T47D (cell line): ENCODE measurements at regions not wholly inside any gene's neighbourhood (a gene's known extent, or its start where the extent isn't known, plus 50 kb on each side); places are given as distances from the start of the nearest gene placed in this dataset.

Source experiments
- DNase-seq, 2 experiments: peaks; one replicate each; pipeline versions ENCODE4 v3.0.0 to v3.0.0-alpha.2; 2011 to 2012; ENCODE audit warnings: low read depth in 1 of 2, low spot score in 1 of 2
- JUND ChIP-seq: IDR thresholded peaks from 2 replicates; pipeline ENCODE4 v1.6.1; 2012; ENCODE audit warnings: low read depth
- in situ Hi-C: cut with HindIII; loops from 2 replicates; pipeline ENCODE4 v1.10.0; 2016; ENCODE audit warnings: low sequenced_read_pairs, low pct_unique_long_range_greater_than_20kb

- no peak for DNase-seq
- in situ Hi-C loops, result no loop called here
- TF ChIP-seq JUND, result no peak
Measured at GRCh38 chr1:69196071-69196470, 371.7 kb upstream of the LRRC7 start.

GRCh38 chr1:69197816-69198215 is 369.9 kb upstream of the LRRC7 start:
- DNase-seq, result no peak
- TF ChIP-seq JUND, result no peak
- in situ Hi-C loops, result no loop called here

GRCh38 chr1:69201716-69202115 is 366.0 kb upstream of the LRRC7 start:
- no peak for TF ChIP-seq JUND
- DNase-seq, result no peak
- in situ Hi-C loops, result no loop called here

- in situ Hi-C loops, result no loop called here
- DNase-seq, result no peak
- TF ChIP-seq JUND, result no peak
Measured at GRCh38 chr1:69203166-69203565, 364.6 kb upstream of the LRRC7 start.

GRCh38 chr1:69213644-69214043 is 354.1 kb upstream of the LRRC7 start:
- no peak for DNase-seq
- TF ChIP-seq JUND, result no peak
- in situ Hi-C loops, result no loop called here

GRCh38 chr1:69215883-69216282 is 351.8 kb upstream of the LRRC7 start:
- no peak for TF ChIP-seq JUND
- in situ Hi-C loops, result no loop called here
- no peak for DNase-seq

- in situ Hi-C loops, result no loop called here
- no peak for DNase-seq
- TF ChIP-seq JUND, result no peak
Measured at GRCh38 chr1:69220672-69221071, 347.1 kb upstream of the LRRC7 start.

GRCh38 chr1:69221524-69221923 is 346.2 kb upstream of the LRRC7 start:
- in situ Hi-C loops, result no loop called here
- no peak for TF ChIP-seq JUND
- DNase-seq, result no peak

- in situ Hi-C loops, result no loop called here
- no peak for DNase-seq
- TF ChIP-seq JUND, result no peak
Measured at GRCh38 chr1:69223156-69223555, 344.6 kb upstream of the LRRC7 start.

- DNase-seq, result no peak
- TF ChIP-seq JUND, result no peak
- in situ Hi-C loops, result no loop called here
Measured at GRCh38 chr1:69228501-69228900, 339.2 kb upstream of the LRRC7 start.

GRCh38 chr1:69230208-69230607 is 337.5 kb upstream of the LRRC7 start:
- no peak for TF ChIP-seq JUND
- in situ Hi-C loops, result no loop called here
- DNase-seq, result no peak

- in situ Hi-C loops, result no loop called here
- DNase-seq, result no peak
- no peak for TF ChIP-seq JUND
Measured at GRCh38 chr1:69233463-69233862, 334.3 kb upstream of the LRRC7 start.

GRCh38 chr1:69244211-69244610 is 323.5 kb upstream of the LRRC7 start:
- in situ Hi-C loops, result no loop called here
- TF ChIP-seq JUND, result no peak
- DNase-seq, result no peak

- no peak for TF ChIP-seq JUND
- in situ Hi-C loops, result no loop called here
- no peak for DNase-seq
Measured at GRCh38 chr1:69246109-69246508, 321.6 kb upstream of the LRRC7 start.
